ENCODE measurements at regions not wholly inside any gene's neighbourhood (a gene's known extent, or its start where the extent isn't known, plus 50 kb on each side); places are given as distances from the start of the nearest gene placed in this dataset.
"Not testable (repeated sequence)": the region's sequence is repeated elsewhere in the genome, so short reads cannot be mapped to it uniquely, and the experiment has no call there.

- no peak for DNase-seq (ENCODE audit: low spot score)
These were observed 57.9 kb downstream of the GPR101 start for GRCh38 chrX:136975684-136976470.

GRCh38 chrX:136967966-136968365, 65.8 kb downstream of the GPR101 start:
- no peak for DNase-seq (ENCODE audit: low spot score)

GRCh38 chrX:136963973-136964372, 69.8 kb downstream of the GPR101 start:
- DNase-seq (ENCODE audit: low spot score) = no peak

GRCh38 chrX:136961594-136962135, 72.1 kb downstream of the GPR101 start:
- no peak for DNase-seq (ENCODE audit: low spot score)

GRCh38 chrX:136954930-136955329, 74.4 kb upstream of the RBMX start:
- DNase-seq (ENCODE audit: low spot score) = no peak

- peak; percentile 28 for DNase-seq (ENCODE audit: low spot score)
These were observed 73.6 kb upstream of the RBMX start for GRCh38 chrX:136953867-136954787.

- DNase-seq (ENCODE audit: low spot score) = no peak
These were observed 69.7 kb upstream of the RBMX start for GRCh38 chrX:136950211-136950610.

GRCh38 chrX:136941396-136942337, 61.1 kb upstream of the RBMX start:
- DNase-seq (ENCODE audit: low spot score) = no peak

GRCh38 chrX:136936183-136936549, 55.6 kb upstream of the RBMX start:
- no peak for DNase-seq (ENCODE audit: low spot score)

GRCh38 chrX:136935533-136936182, 55.1 kb upstream of the RBMX start:
- not testable (repeated sequence) for DNase-seq (ENCODE audit: low spot score)

GRCh38 chrX:136934652-136935051, 54.1 kb upstream of the RBMX start:
- not testable (repeated sequence) for DNase-seq (ENCODE audit: low spot score)

GRCh38 chrX:136933611-136934145, 53.2 kb upstream of the RBMX start:
- no peak for DNase-seq (ENCODE audit: low spot score)

- no peak for DNase-seq (ENCODE audit: low spot score)
These were observed 51.1 kb upstream of the RBMX start for GRCh38 chrX:136931661-136932060.
